ENCODE measurements at regions not wholly inside any gene's neighbourhood (a gene's known extent, or its start where the extent isn't known, plus 50 kb on each side); places are given as distances from the start of the nearest gene placed in this dataset.
"Not testable (repeated sequence)": the region's sequence is repeated elsewhere in the genome, so short reads cannot be mapped to it uniquely, and the experiment has no call there.

DNA sequence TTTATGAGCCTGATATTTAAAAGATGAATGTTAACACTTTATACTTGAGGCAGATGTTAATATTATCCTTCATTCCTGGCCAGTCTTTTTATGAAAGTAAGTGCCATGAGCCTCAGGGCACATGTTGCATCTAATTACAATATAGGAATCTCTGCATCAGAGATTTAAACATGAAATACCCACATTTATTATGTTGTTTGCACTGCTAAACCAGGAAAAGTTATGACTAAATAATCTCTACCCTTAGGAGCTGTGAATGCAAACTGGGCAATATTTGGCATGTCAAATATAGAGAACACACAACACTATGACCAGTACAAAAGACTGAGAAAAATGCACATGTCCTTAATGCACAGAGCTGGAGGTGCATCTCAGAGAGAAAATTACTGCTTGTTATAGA lies 526.1 kb upstream of the GRAMD2B start:
- H3K4me1 ChIP-seq (ENCODE audit: control insufficient read depth in 3 of 3, insufficient read depth in 3 of 3, low read length in 3 of 3) = no peaks in the 10 kb centered on the region
- no peak overlapping the region for H3K9ac ChIP-seq (ENCODE audit: low read depth in 1 of 3, low read length in 3 of 3)
- peaks cover 0 to 2% (median 0%) of the 10 kb centered on the region in 3 donors for H3K9me3 ChIP-seq (ENCODE audit: control insufficient read depth in 3 of 3, low read length in 3 of 3)
- no peaks in the 10 kb centered on the region for H3K27me3 ChIP-seq (ENCODE audit: control insufficient read depth in 3 of 3, insufficient read depth in 3 of 3, low read length in 3 of 3)
- no peak overlapping the region for H3K27ac ChIP-seq (ENCODE audit: low read depth, low read length)
- no peaks in the 10 kb centered on the region for H3K36me3 ChIP-seq (ENCODE audit: control insufficient read depth in 3 of 3, insufficient read depth in 3 of 3, low read length in 3 of 3)
- no peak overlapping the region for H3K4me3 ChIP-seq (ENCODE audit: low read length in 3 of 3)

DNA sequence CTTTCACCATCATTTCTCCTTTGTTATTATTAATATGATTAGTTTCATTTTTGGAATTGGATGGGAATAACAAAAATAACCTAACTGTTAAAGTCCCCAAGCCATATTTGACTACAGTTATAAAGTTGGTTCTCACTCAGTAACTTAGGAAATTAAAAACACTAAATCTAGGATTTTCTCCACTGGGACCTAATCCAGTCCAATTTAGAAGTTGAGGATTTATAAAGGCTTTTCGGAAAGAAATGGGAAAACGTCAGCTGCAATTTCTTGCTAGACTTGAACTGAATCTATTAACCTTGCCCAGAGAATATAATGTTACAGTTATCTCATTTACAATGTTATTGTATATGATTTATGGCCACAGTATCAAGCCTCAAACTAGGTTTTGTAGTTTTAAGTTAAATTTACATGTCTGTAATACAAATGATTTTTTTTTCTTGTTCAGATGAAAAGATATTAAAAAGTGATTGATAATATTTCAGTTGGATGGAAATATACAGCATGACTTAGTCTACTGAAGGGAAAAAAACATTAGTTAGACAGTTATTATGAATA lies 524.3 kb upstream of the GRAMD2B start:
- Histone ChIP-seq H3K27me3 (ENCODE audit: control insufficient read depth in 3 of 3, insufficient read depth in 3 of 3, low read length in 3 of 3) (no peaks in the 10 kb centered on the region), H3K9me3 (ENCODE audit: control insufficient read depth in 3 of 3, low read length in 3 of 3) (peaks cover 0 to 2% (median 0%) of the 10 kb centered on the region in 3 donors), H3K4me3 (ENCODE audit: low read length in 3 of 3) (no peak overlapping the region), H3K27ac (ENCODE audit: low read depth, low read length) (no peak overlapping the region), H3K4me1 (ENCODE audit: control insufficient read depth in 3 of 3, insufficient read depth in 3 of 3, low read length in 3 of 3) (no peaks in the 10 kb centered on the region), H3K36me3 (ENCODE audit: control insufficient read depth in 3 of 3, insufficient read depth in 3 of 3, low read length in 3 of 3) (no peaks in the 10 kb centered on the region), H3K9ac (ENCODE audit: low read depth in 1 of 3, low read length in 3 of 3) (no peak overlapping the region)

- H3K9me3 ChIP-seq (ENCODE audit: control insufficient read depth in 3 of 3, low read length in 3 of 3) = peaks cover 0 to 6% (median 0%) of the 10 kb centered on the region in 3 donors
- H3K4me3 ChIP-seq (ENCODE audit: low read length in 3 of 3) = no peak overlapping the region
- no peaks in the 10 kb centered on the region for H3K36me3 ChIP-seq (ENCODE audit: control insufficient read depth in 3 of 3, insufficient read depth in 3 of 3, low read length in 3 of 3)
- no peaks in the 10 kb centered on the region for H3K27me3 ChIP-seq (ENCODE audit: control insufficient read depth in 3 of 3, insufficient read depth in 3 of 3, low read length in 3 of 3)
- no peak overlapping the region for H3K9ac ChIP-seq (ENCODE audit: low read depth in 1 of 3, low read length in 3 of 3)
- no peaks in the 10 kb centered on the region for H3K4me1 ChIP-seq (ENCODE audit: control insufficient read depth in 3 of 3, insufficient read depth in 3 of 3, low read length in 3 of 3)
- no peak overlapping the region for H3K27ac ChIP-seq (ENCODE audit: low read depth, low read length)
These were observed 511.2 kb upstream of the GRAMD2B start for GRCh38 chr5:125912028-125912427.

DNA sequence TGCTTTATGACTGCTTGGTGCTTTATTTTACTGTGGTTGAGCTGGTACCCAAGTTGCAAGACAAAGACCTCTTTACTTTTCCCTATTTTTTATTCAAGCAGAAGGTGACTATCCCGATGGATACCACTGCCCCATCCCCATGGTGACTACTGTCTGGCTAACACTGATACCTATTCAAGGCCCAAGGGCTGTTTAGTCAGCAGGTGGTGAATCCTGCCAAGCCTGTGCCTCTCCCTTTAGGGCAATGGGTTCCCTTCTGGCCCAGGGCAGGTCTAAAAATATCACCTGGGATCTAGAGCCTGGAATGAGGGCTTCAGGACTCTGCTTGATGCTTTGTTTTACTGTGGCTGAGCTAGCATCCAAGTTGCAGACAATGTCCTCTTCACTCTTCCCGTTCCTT lies 510.0 kb upstream of the GRAMD2B start:
- H3K27me3 ChIP-seq (ENCODE audit: control insufficient read depth in 3 of 3, insufficient read depth in 3 of 3, low read length in 3 of 3) = no peaks in the 10 kb centered on the region
- H3K36me3 ChIP-seq (ENCODE audit: control insufficient read depth in 3 of 3, insufficient read depth in 3 of 3, low read length in 3 of 3) = no peaks in the 10 kb centered on the region
- no peaks in the 10 kb centered on the region for H3K4me1 ChIP-seq (ENCODE audit: control insufficient read depth in 3 of 3, insufficient read depth in 3 of 3, low read length in 3 of 3)
- H3K4me3 ChIP-seq (ENCODE audit: low read length in 3 of 3) = no peak overlapping the region
- H3K9ac ChIP-seq (ENCODE audit: low read depth in 1 of 3, low read length in 3 of 3) = no peak overlapping the region
- no peak overlapping the region for H3K27ac ChIP-seq (ENCODE audit: low read depth, low read length)
- peaks cover 0 to 2% (median 0%) of the 10 kb centered on the region in 3 donors for H3K9me3 ChIP-seq (ENCODE audit: control insufficient read depth in 3 of 3, low read length in 3 of 3)

- H3K9ac ChIP-seq (ENCODE audit: low read depth in 1 of 3, low read length in 3 of 3) = no peak overlapping the region
- H3K36me3 ChIP-seq (ENCODE audit: control insufficient read depth in 3 of 3, insufficient read depth in 3 of 3, low read length in 3 of 3) = no peaks in the 10 kb centered on the region
- no peaks in the 10 kb centered on the region for H3K4me1 ChIP-seq (ENCODE audit: control insufficient read depth in 3 of 3, insufficient read depth in 3 of 3, low read length in 3 of 3)
- peaks cover 0 to 2% (median 0%) of the 10 kb centered on the region in 3 donors for H3K9me3 ChIP-seq (ENCODE audit: control insufficient read depth in 3 of 3, low read length in 3 of 3)
- no peaks in the 10 kb centered on the region for H3K27me3 ChIP-seq (ENCODE audit: control insufficient read depth in 3 of 3, insufficient read depth in 3 of 3, low read length in 3 of 3)
- H3K27ac ChIP-seq (ENCODE audit: low read depth, low read length) = no peak overlapping the region
- H3K4me3 ChIP-seq (ENCODE audit: low read length in 3 of 3) = no peak overlapping the region
These were observed 508.7 kb upstream of the GRAMD2B start for GRCh38 chr5:125914471-125914870.

DNA sequence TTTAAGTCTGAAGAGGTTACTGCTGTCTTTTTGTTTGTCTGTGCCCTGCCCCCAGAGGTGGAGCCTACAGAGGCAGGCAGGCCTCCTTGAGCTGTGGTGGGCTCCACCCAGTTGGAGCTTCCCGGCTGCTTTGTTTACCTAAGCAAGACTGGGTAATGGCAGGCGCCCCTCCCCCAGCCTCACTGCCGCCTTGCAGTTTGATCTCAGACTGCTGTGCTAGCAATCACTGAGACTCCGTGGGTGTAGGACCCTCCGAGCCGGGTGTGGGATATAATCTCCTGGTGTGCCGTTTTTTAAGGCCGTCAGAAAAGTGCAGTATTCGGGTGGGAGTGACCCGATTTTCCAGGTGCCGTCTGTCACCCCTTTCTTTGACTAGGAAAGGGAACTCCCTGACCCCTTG lies 499.3 kb upstream of the GRAMD2B start:
- not testable (repeated sequence) for H3K36me3 ChIP-seq (ENCODE audit: control insufficient read depth in 3 of 3, insufficient read depth in 3 of 3, low read length in 3 of 3); H3K4me1 ChIP-seq (ENCODE audit: control insufficient read depth in 3 of 3, insufficient read depth in 3 of 3, low read length in 3 of 3); H3K27me3 ChIP-seq (ENCODE audit: control insufficient read depth in 3 of 3, insufficient read depth in 3 of 3, low read length in 3 of 3); H3K9me3 ChIP-seq (ENCODE audit: control insufficient read depth in 3 of 3, low read length in 3 of 3); H3K9ac ChIP-seq (ENCODE audit: low read depth in 1 of 3, low read length in 3 of 3); H3K27ac ChIP-seq (ENCODE audit: low read depth, low read length); H3K4me3 ChIP-seq (ENCODE audit: low read length in 3 of 3)

GRCh38 chr5:125926172-125926571 lies 497.0 kb upstream of the GRAMD2B start:
- Histone ChIP-seq H3K27me3 (ENCODE audit: control insufficient read depth in 3 of 3, insufficient read depth in 3 of 3, low read length in 3 of 3) (no peaks in the 10 kb centered on the region), H3K27ac (ENCODE audit: low read depth, low read length) (no peak overlapping the region), H3K9me3 (ENCODE audit: control insufficient read depth in 3 of 3, low read length in 3 of 3) (no peaks in the 10 kb centered on the region), H3K4me1 (ENCODE audit: control insufficient read depth in 3 of 3, insufficient read depth in 3 of 3, low read length in 3 of 3) (no peaks in the 10 kb centered on the region), H3K36me3 (ENCODE audit: control insufficient read depth in 3 of 3, insufficient read depth in 3 of 3, low read length in 3 of 3) (no peaks in the 10 kb centered on the region), H3K9ac (ENCODE audit: low read depth in 1 of 3, low read length in 3 of 3) (no peak overlapping the region), H3K4me3 (ENCODE audit: low read length in 3 of 3) (no peak overlapping the region)

- no peaks in the 10 kb centered on the region for H3K9me3 ChIP-seq (ENCODE audit: control insufficient read depth in 3 of 3, low read length in 3 of 3)
- no peak overlapping the region for H3K4me3 ChIP-seq (ENCODE audit: low read length in 3 of 3)
- H3K36me3 ChIP-seq (ENCODE audit: control insufficient read depth in 3 of 3, insufficient read depth in 3 of 3, low read length in 3 of 3) = no peaks in the 10 kb centered on the region
- no peaks in the 10 kb centered on the region for H3K27me3 ChIP-seq (ENCODE audit: control insufficient read depth in 3 of 3, insufficient read depth in 3 of 3, low read length in 3 of 3)
- H3K9ac ChIP-seq (ENCODE audit: low read depth in 1 of 3, low read length in 3 of 3) = no peak overlapping the region
- no peak overlapping the region for H3K27ac ChIP-seq (ENCODE audit: low read depth, low read length)
- H3K4me1 ChIP-seq (ENCODE audit: control insufficient read depth in 3 of 3, insufficient read depth in 3 of 3, low read length in 3 of 3) = no peaks in the 10 kb centered on the region
These were observed 494.5 kb upstream of the GRAMD2B start for GRCh38 chr5:125928663-125929062.

DNA sequence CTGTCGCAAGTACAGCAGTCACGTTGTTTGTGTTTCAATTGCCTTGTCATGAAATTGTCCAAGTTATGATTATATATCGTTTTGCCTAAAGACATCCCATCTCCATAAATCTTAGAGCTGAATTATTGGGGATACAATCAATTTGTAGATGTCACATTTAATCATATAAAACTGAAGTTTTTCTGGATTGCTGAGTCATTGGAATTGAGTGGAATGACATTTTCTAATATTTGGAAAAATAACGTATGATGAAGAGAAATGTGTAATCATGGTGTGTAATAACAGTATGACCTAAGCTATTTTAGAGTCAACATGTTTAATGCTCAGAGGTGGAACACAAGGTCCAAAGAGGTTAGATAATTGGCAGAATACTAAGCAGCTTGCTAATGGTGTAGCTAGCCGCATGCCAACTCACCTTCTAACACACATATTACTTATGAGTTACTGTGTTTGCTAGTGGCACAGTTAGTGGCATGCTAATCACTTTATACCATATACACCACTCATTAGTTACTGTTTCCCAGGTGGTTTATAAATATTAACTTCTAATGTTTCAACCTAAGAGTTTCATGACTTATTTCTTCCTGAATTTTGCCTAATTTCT lies 473.1 kb upstream of the GRAMD2B start:
- H3K9me3 ChIP-seq (ENCODE audit: control insufficient read depth in 3 of 3, low read length in 3 of 3) = no peaks in the 10 kb centered on the region

DNA sequence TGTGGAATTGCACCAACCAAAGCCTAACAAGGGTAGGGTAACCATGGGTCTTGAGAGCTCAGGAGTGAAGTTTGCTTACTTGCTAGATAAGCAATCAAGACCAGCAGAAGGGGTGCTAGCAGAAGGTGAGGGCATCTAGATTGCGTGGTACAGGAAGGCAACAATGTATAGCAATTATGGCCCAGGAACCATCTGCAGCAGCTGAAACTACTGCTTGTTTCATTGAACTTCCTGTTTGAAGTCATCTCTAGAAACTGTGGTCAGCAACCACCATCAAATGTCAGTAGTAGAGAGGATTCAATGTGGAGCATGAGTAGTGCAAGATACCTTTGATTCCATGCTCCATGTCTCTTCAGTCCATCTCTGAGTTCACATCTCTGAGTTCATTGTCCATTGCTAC lies 462.1 kb upstream of the GRAMD2B start:
- Histone ChIP-seq H3K36me3 (ENCODE audit: control insufficient read depth in 3 of 3, insufficient read depth in 3 of 3, low read length in 3 of 3) (no peaks in the 10 kb centered on the region), H3K27me3 (ENCODE audit: control insufficient read depth in 3 of 3, insufficient read depth in 3 of 3, low read length in 3 of 3) (no peaks in the 10 kb centered on the region), H3K27ac (ENCODE audit: low read depth, low read length) (no peak overlapping the region), H3K4me1 (ENCODE audit: control insufficient read depth in 3 of 3, insufficient read depth in 3 of 3, low read length in 3 of 3) (no peaks in the 10 kb centered on the region), H3K4me3 (ENCODE audit: low read length in 3 of 3) (no peak overlapping the region), H3K9ac (ENCODE audit: low read depth in 1 of 3, low read length in 3 of 3) (no peak overlapping the region), H3K9me3 (ENCODE audit: control insufficient read depth in 3 of 3, low read length in 3 of 3) (no peaks in the 10 kb centered on the region)

More for the DNA sequence above, 473.1 kb upstream of the GRAMD2B start:
- Histone ChIP-seq H3K4me1 (ENCODE audit: control insufficient read depth in 3 of 3, insufficient read depth in 3 of 3, low read length in 3 of 3) (no peaks in the 10 kb centered on the region), H3K4me3 (ENCODE audit: low read length in 3 of 3) (no peak overlapping the region), H3K27ac (ENCODE audit: low read depth, low read length) (no peak overlapping the region), H3K27me3 (ENCODE audit: control insufficient read depth in 3 of 3, insufficient read depth in 3 of 3, low read length in 3 of 3) (no peaks in the 10 kb centered on the region), H3K36me3 (ENCODE audit: control insufficient read depth in 3 of 3, insufficient read depth in 3 of 3, low read length in 3 of 3) (no peaks in the 10 kb centered on the region), H3K9ac (ENCODE audit: low read depth in 1 of 3, low read length in 3 of 3) (no peak overlapping the region)
